ENCODE measurements at regions not wholly inside any gene's neighbourhood (a gene's known extent, or its start where the extent isn't known, plus 50 kb on each side); places are given as distances from the start of the nearest gene placed in this dataset.

DNA sequence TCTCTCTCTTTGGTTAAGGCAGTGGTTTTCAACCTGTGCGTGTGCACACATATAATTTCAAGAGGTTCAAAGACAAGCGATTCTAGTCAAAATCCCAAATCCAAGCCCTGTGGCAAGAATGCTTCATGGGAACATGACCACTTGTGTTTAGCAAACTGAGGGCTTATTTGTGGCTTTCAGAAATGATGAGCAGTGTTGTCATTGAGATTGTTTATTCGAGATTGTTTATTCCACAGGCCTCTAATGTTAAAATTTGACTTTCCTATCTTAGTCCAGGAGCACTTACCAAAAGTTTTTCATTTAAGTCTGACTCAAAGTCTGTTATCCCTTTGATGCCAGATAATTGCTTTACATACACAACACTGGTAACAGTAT lies 111.1 kb upstream of the ELL2 start (continued):
- TF ChIP-seq ATF3 (IDR thresholded peaks at IDR 0.05; ENCODE audit: insufficient read depth, low read depth, low read length) (no peak), NANOG (IDR thresholded peaks at IDR 0.05; ENCODE audit: insufficient read depth, low read depth, low read length, poor library complexity, severe bottlenecking) (no peak), SIRT6 (IDR thresholded peaks at IDR 0.05; ENCODE audit: low read length) (no peak)

All from H1 (cell line).